DOHH2 (cell line): ENCODE measurements at regions not wholly inside any gene's neighbourhood (a gene's known extent, or its start where the extent isn't known, plus 50 kb on each side); places are given as distances from the start of the nearest gene placed in this dataset.

Experiments used
- H3F3A ChIP-seq: fragments of 200-600 bp; sonication (generic), shearing (Covaris generic); 2 replicates; pipeline ENCODE4 v1.6.0; 2016; ENCODE audit warnings: antibody characterized with exemption, mild to moderate bottlenecking; ENCODE audit not compliant: control insufficient read depth, insufficient read depth
- H3K27ac ChIP-seq: fragments of 200-600 bp; sonication (generic); 2 replicates; pipeline ENCODE4 v1.5.1; 2014; ENCODE audit warnings: low read depth, mild to moderate bottlenecking, low read length, moderate library complexity
- H3K27me3 ChIP-seq: fragments of 200-600 bp; sonication (generic); 2 replicates; pipeline ENCODE4 v1.6.1; 2014; ENCODE audit warnings: mild to moderate bottlenecking, low read length, mixed read lengths; ENCODE audit not compliant: control insufficient read depth
- H3K36me3 ChIP-seq: fragments of 200-600 bp; sonication (generic); 2 replicates; pipeline ENCODE4 v1.6.1; 2014; ENCODE audit warnings: mild to moderate bottlenecking, low read length, moderate library complexity, mixed read lengths; ENCODE audit not compliant: control insufficient read depth
- H3K4me1 ChIP-seq: fragments of 200-600 bp; sonication (generic); 2 replicates; pipeline ENCODE4 v1.6.1; 2014; ENCODE audit warnings: mild to moderate bottlenecking, low read length, mixed read lengths; ENCODE audit not compliant: control insufficient read depth
- H3K4me2 ChIP-seq: fragments of 200-600 bp; sonication (generic); 2 replicates; pipeline ENCODE4 v1.6.0; 2014; ENCODE audit warnings: mild to moderate bottlenecking, low read length, moderate library complexity
- H3K4me3 ChIP-seq: fragments of 200-600 bp; sonication (generic); 2 replicates; pipeline ENCODE4 v1.5.1; 2014; ENCODE audit warnings: mild to moderate bottlenecking, low read length, mixed read lengths
- H3K79me2 ChIP-seq: fragments of 200-600 bp; sonication (generic); 2 replicates; pipeline ENCODE4 v1.6.1; 2014; ENCODE audit warnings: mild to moderate bottlenecking, low read length, mixed read lengths; ENCODE audit not compliant: control insufficient read depth
- H3K9me2 ChIP-seq: fragments of 200-600 bp; sonication (generic); replicated peaks from 2 replicates; pipeline ENCODE4 v1.6.1; 2014; ENCODE audit warnings: mild to moderate bottlenecking, low read length, mixed read lengths; ENCODE audit not compliant: control insufficient read depth
- H3K9me3 ChIP-seq: fragments of 200-600 bp; sonication (generic); 2 replicates; pipeline ENCODE4 v1.6.1; 2014; ENCODE audit warnings: antibody characterized with exemption, low read length, mixed read lengths; ENCODE audit not compliant: control insufficient read depth, insufficient read depth
- H4K20me1 ChIP-seq: fragments of 200-600 bp; sonication (generic); 2 replicates; pipeline ENCODE4 v1.6.0; 2014; ENCODE audit warnings: low read depth, mild to moderate bottlenecking, antibody characterized with exemption, low read length, moderate library complexity; ENCODE audit not compliant: control insufficient read depth, insufficient read depth
- EZH2phosphoT487 ChIP-seq: fragments of 200-600 bp; sonication (generic); IDR thresholded peaks from 2 replicates; pipeline ENCODE4 v1.6.1; 2017; ENCODE audit warnings: borderline replicate concordance, mild to moderate bottlenecking, antibody characterized with exemption, low read length, moderate library complexity, mixed read lengths
- TF ChIP-seq, protein P1 (sequence below): fragments of 200-600 bp; sonication (generic); IDR thresholded peaks from one replicate; pipeline ENCODE4 v1.5.1; 2014; ENCODE audit warnings: antibody characterized with exemption, mild to moderate bottlenecking, low read depth, low read length; ENCODE audit not compliant: poor library complexity, severe bottlenecking

DNA sequence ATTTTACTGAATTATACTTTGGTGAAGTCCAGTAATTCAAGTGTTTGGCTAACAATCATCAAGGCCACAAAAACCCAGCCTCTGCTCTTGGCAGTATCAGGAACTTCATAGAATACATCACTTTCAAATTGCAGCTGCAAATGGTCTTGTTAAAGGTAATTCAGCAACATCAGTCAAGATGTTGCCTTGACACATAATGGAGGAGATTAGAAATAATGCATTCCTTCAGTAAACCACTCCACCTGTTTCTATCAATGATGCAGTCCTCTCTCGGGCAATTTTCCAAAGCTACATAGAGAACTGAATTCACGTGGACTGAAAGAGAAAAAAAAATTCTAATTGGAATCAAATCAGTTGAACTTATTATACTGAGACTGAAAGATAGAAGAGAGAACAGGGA, 279.3 kb downstream of the VGLL3 start:
- H3K4me1 ChIP-seq: no peaks in the 10 kb centered on the region

DNA sequence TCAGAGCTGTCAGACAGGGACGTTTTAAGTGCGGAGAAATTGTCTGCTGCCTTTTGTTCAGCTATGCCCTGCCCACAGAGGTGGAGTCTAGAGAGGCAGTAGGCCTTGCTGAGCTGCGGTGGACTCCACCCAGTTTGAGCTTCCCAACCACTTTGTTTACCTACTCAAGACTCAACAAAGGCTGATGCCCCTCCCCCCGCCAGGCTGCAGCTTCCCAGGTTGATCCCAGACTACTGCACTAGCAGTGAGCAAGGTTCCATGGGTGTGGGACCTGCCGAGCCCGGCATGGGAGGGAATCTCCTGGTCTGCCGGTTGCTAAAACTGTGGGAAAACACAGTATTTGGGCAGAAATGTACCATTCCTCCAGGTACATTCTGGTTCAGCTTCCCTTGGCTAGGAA, 282.1 kb downstream of the VGLL3 start:
- no peaks in the 10 kb centered on the region for H4K20me1 ChIP-seq
- no peak overlapping the region for H3K4me2 ChIP-seq
- no peaks in the 10 kb centered on the region for H3K4me1 ChIP-seq
- H3K27me3 ChIP-seq: no peaks in the 10 kb centered on the region
- no peak overlapping the region for H3K27ac ChIP-seq
- no peaks in the 10 kb centered on the region for H3K36me3 ChIP-seq
- no peak overlapping the region for H3K4me3 ChIP-seq
- H3F3A ChIP-seq: no peaks in the 10 kb centered on the region
- no peaks in the 10 kb centered on the region for H3K9me3 ChIP-seq
- H3K79me2 ChIP-seq: no peaks in the 10 kb centered on the region
- H3K9me2 ChIP-seq: no peaks in the 10 kb centered on the region
- no peak for TF ChIP-seq EZH2phosphoT487
- TF ChIP-seq, protein P1, sequence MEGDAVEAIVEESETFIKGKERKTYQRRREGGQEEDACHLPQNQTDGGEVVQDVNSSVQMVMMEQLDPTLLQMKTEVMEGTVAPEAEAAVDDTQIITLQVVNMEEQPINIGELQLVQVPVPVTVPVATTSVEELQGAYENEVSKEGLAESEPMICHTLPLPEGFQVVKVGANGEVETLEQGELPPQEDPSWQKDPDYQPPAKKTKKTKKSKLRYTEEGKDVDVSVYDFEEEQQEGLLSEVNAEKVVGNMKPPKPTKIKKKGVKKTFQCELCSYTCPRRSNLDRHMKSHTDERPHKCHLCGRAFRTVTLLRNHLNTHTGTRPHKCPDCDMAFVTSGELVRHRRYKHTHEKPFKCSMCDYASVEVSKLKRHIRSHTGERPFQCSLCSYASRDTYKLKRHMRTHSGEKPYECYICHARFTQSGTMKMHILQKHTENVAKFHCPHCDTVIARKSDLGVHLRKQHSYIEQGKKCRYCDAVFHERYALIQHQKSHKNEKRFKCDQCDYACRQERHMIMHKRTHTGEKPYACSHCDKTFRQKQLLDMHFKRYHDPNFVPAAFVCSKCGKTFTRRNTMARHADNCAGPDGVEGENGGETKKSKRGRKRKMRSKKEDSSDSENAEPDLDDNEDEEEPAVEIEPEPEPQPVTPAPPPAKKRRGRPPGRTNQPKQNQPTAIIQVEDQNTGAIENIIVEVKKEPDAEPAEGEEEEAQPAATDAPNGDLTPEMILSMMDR: no peak

More for the DNA sequence above, 279.3 kb downstream of the VGLL3 start:
- Histone ChIP-seq H3K79me2 (no peaks in the 10 kb centered on the region), H3K4me2 (no peak overlapping the region), H4K20me1 (no peaks in the 10 kb centered on the region), H3F3A (no peaks in the 10 kb centered on the region), H3K27me3 (no peaks in the 10 kb centered on the region), H3K27ac (no peak overlapping the region), H3K9me2 (no peaks in the 10 kb centered on the region), H3K36me3 (no peaks in the 10 kb centered on the region), H3K9me3 (no peaks in the 10 kb centered on the region), H3K4me3 (no peak overlapping the region)
- TF ChIP-seq EZH2phosphoT487: no peak
- TF ChIP-seq, protein P1: no peak

DNA sequence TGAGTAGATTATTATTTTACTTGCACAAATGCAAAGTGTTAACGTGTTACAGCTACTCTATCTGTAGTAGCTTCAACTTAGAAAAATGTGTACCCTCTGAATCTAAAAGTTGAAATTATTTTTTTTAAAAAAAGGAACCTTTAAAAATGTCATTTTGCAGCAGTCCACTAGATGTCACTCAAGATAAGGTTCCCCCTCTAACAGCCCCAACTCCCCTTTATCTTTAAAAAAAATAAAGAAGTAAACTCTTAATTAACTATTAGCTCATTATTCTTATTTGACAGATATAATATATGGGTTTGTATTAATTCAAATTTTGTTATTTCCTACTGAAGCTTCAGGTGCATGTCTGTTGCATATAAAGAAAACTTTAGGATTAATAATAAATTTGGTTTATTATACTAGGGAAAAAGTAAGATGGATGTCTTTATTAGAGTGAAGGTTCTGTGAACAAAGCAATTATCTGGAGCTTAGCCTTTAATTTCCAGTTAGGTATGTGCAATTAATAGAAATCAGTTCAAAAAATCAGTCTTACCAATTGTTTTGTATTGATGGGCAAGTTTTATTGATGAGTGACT, 288.5 kb downstream of the VGLL3 start:
- Histone ChIP-seq H3K27me3 (no peaks in the 10 kb centered on the region; the same call in 1 of the 2 replicates), H3K9me2 (no peaks in the 10 kb centered on the region)

More for the DNA sequence above, 288.5 kb downstream of the VGLL3 start:
- no peaks in the 10 kb centered on the region for H3K9me3 ChIP-seq
- no peaks in the 10 kb centered on the region for H3K4me1 ChIP-seq
- H3K4me3 ChIP-seq: no peak overlapping the region
- TF ChIP-seq EZH2phosphoT487: no peak
- TF ChIP-seq, protein P1: peak; percentile 35
- H4K20me1 ChIP-seq: no peaks in the 10 kb centered on the region
- no peak overlapping the region for H3K27ac ChIP-seq
- H3K36me3 ChIP-seq: no peaks in the 10 kb centered on the region
- H3K4me2 ChIP-seq: no peak overlapping the region
- no peaks in the 10 kb centered on the region for H3K79me2 ChIP-seq
- no peaks in the 10 kb centered on the region for H3F3A ChIP-seq
